ENCODE measurements at regions not wholly inside any gene's neighbourhood (a gene's known extent, or its start where the extent isn't known, plus 50 kb on each side); places are given as distances from the start of the nearest gene placed in this dataset.

GRCh38 chr2:147247749-147248148 lies 597.1 kb upstream of the ACVR2A start:
- no peak for DNase-seq

DNA sequence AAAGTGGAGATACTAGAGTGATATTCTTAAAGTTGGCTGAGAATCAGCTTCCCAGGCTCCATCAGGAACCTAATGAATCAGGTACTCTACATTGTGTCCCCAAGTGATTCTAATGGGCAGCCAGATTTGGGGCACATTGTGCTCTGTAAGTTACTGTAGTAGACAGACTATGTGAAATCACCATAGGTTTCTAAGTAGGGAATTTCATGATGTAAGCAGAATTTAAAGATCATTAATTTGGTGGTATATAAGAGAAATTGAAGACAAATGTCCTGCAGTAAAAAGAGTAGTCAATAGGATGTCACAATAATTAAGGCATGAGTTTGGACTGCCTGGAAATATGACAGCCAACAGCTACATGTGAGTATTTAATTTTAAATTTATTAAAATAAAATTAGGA lies 602.4 kb upstream of the ACVR2A start:
- no peak for DNase-seq

GRCh38 chr2:147236601-147237000 lies 608.2 kb upstream of the ACVR2A start:
- no peak for DNase-seq

- DNase-seq: no peak
Observed at GRCh38 chr2:147232225-147232669, 612.6 kb upstream of the ACVR2A start.

- DNase-seq: no peak
Observed at GRCh38 chr2:147231607-147232006, 613.2 kb upstream of the ACVR2A start.

- DNase-seq: no peak
Observed at GRCh38 chr2:147231081-147231480, 613.7 kb upstream of the ACVR2A start.

DNA sequence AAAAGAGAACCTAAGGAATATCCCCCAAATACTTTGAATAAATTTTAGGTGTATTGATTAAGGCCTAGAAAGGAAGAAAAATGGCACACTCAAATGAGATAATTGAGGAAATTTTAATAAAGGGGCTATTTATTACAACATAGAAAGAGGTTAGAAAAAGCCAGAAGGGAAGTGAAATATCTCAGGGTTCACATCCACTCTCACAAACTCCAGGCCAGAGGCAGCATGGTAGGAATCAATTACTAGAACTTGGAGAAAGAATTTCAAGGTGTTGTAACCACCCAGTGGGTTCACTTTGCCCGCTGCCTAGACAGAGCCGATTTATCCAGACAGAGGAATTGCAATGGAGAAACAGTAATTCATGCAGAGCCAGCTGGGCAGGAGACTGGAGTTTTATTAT lies 617.5 kb upstream of the ACVR2A start:
- DNase-seq: no peak

DNA sequence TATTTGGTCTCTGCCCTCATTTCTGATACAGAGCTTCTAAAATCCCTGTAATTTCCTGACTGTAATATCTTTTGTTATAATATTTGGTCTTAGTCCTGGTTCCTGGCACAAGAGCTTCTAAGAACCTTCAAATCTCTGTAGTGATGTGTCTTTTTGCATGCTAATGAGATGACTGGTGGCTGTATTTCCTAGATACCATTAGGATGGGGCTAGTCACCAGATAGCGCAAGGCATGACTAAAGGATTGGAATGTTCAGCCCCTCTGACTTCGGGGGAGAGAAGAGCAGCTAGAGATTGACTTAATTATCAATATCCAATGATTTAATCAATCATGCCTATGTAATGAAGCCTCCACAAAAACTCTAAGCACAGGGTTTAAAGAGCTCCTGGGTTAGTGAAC lies 620.8 kb upstream of the ACVR2A start:
- DNase-seq: no peak

DNA sequence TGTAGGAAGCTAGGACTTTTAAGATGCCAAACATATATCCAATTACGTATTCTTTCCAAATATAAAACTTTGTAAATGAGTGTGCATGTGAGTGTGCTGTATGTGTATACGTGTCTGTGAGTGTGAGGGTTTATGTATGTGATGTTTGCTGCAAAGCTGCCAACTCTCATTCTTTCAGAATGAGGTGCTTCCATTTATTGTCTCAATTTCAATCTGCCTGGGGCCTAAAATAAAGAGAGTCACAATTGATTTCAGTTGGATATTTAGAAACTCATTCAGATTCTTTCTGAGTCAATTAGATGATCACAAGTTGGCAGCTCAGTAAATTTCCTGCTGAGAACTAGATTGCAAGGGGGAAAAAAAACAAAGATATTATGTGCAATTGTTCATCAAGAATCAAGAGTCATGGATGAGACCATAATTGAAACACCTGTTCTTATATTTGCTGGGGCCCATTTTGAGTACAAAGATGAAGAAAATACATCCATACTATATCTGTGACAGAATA lies 621.2 kb upstream of the ACVR2A start:
- DNase-seq: no peak

GRCh38 chr2:147223119-147223518 lies 621.7 kb upstream of the ACVR2A start:
- DNase-seq: no peak

DNA sequence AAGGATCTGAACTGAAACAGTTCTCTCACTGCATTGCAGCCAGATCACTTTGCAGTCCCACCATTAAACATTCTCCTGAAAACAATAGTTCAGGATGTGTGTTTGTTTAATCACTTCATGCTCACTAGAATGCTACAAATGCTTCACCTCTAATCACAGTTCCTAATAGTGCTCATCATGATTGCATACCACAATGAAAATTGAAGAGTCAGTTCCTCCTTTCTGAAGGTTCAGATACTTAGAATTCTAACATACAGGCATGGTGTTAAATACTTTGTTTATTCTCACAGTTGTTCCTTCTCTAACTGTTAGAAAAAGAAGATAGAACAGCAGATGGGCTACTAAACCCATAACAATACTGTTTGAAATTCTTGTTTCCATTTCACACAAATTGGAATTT lies 622.3 kb upstream of the ACVR2A start:
- DNase-seq: no peak

GRCh38 chr2:147214914-147215313 lies 629.9 kb upstream of the ACVR2A start:
- DNase-seq: no peak

DNA sequence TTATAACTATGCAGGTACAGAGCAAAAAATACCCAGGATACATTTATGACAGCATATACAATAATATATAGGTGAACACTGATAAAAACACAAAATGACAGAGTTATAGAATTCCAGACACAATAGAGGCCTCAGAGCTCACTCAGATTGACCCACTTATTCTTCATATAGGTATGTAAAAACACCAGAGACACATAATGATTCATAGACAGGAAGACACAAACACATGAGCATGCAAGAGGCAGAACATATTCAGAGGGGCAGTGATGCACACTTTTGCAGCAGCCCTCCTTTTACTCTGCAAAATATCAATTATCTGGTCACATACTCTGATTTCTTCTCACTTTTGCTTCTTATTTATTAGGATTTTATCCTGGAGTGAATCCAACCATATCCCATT lies 633.3 kb upstream of the ACVR2A start:
- no peak for DNase-seq

DNA sequence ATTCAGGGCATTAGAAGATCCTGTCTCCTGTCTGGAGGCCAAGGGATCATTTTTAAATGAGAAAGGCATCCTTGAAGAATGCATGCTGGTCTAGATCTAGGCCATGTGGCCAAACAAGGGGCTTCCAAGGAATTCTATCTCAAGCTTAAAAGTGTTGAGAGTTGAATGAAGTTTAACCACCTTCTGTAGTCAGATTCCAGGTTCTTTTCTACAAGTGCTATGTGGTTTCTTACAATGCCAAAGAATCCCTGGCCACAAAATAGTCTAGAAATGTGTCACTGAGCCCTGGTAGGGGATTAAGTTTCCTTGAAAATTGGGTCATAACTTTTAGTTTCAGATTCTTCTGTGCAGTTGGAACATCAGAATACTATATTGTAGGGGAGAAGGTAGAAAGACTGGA lies 640.7 kb upstream of the ACVR2A start:
- DNase-seq: no peak

DNA sequence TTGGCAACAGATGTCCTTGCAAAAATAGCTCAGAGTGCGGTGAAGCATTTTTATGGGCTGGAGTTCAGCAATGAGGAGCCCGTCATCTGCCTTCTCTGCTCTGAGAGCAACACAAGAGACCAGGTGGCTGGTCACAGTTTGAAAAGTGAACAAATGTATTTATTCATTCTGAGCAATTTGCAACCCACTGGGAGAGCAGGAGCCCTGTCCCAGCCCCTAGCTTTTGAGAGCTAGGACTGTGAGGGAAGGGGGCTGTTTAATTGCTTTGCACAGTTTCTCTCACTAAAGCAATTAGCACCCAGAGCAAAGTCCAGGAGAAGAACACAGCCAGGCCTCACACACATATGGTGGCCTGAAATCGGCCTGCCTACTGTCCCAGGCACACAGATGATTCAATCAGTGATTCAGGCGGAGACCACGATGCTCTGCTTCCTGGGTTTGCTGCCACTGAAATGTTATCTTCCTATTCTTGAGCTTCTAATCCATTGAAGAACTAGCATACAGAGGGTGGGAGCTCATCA lies 646.1 kb upstream of the ACVR2A start:
- DNase-seq: no peak

DNA sequence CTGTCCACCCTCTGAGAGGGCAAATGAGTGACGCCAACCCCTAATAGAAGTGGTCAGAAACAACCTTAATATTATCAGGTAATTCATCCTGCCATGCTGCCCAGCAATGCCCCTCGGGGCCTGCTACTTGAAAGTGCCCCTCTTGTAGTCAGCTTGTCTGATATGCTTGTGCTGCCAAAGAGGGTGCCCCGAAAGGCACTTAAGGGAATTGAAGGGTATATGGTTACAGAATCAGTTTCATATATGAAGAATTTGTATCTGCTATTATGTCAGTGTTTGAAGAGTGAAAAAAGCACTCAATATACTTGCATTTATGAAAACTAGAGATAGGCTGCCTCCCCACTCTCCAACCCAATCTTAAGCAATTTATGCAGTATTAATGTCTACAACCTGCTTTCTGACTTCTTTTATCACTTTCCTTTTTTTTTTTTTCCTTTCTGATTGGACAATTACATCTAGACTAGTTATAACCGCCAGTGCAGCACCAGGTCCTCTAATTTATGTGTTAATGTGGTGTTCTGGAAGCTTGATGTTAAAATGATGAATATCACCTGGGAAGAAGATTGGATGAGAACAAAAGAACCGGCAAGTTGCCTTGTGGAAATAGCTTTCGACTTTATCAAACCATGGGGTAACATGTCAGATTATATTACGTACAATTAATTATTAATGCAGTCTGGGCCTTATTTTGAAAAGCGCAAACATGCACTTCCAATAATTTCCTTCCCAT lies 646.9 kb upstream of the ACVR2A start:
- no peak for DNase-seq

- peak; percentile 29 for DNase-seq
Observed at GRCh38 chr2:147182260-147182659, 662.6 kb upstream of the ACVR2A start.

GRCh38 chr2:147181351-147182029 lies 663.3 kb upstream of the ACVR2A start:
- no peak for DNase-seq

DNA sequence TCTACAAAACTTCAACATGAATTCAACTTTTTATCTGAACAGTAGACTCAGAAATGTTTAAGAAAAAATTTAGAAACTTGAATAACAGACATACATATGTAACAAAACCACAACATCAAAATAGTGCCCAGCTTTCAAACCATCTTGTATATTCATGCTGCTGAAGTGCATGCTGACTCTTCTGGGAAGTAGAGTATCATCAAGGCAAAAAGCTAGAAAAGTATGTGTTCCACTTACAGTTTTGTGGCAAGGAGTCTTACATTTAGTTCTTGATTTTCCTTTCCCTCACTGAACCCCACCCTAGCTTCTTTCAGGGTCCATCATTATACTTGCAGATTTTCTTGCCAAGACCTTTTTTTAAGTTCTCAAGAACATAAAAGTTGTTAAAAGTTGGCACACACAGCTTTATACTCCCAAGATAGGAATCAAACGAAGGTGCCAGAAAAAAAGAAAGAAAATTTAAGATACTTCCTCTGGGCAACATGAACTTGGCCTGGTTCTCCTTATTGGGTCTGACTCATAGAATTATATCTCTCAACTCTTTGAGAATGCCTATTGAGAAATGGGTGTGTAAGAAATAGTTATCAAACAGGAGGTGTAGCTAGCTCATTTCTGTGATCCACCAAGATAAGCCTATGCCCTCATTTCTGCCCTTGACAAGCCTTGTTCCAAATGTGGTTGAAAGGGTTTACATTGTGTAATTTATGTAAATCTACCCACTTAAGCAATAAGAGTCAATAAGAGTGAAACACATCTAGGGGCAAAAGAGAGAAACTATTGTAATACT lies 667.6 kb upstream of the ACVR2A start:
- no peak for DNase-seq

DNA sequence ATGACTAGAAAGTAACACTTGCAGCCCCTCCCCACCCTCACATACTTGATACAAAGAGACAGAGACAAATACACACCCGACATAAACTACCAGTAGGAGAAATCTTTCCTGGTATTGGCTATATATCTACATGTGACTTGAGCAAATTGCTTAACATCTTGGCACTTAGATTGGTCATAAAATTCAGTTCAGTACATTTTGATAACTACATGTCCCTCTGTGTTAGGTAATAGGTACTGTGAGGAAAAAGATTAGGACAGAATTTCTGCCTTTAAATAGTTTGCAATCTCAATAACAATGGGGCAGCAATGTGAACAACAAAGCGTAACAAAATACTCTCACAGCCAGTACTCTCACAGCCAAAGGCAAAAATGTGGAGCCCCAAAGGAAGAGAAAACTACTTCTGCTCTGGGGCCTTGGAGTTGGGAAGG lies 670.0 kb upstream of the ACVR2A start:
- DNase-seq: no peak

DNA sequence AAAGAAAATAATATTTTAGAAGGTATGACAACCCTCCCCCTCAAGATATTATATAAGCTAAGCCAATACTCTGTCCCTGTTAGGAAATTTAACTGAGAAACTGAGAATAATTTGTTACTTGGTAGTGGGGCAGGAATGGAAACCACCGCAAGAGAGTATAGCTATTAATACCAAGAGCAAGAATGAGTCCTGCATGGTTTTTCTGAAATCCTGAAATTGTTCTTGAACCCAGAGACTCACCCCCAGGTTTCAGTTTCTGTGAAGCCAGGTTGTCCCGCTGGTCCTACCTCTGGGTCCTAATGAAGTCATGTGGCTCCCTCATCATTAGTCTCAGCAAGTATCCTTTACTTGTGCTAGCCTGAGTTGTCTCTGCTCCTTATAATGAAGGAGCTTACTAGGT lies 671.0 kb upstream of the ACVR2A start:
- DNase-seq: no peak

DNA sequence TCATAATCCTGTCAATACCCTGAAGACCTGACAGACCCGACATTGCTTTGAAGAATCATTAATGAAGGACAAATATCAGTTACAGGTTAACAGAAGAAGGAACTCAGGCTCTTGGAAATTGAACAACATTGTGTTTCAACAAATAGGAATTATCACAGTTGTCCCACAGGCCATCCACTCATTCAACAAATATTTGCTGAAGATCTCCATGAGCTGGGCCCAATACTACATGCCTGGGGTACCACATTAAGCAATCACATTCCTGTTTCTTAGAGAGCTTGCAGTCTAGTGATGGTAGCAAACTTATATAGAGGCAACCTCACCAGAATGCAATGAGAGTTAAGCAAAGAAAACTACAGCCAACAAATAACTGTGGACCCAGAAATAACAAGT lies 671.6 kb upstream of the ACVR2A start:
- no peak for DNase-seq

GRCh38 chr2:147172493-147173188 lies 672.2 kb upstream of the ACVR2A start:
- no peak for DNase-seq
